ENCODE measurements at regions not wholly inside any gene's neighbourhood (a gene's known extent, or its start where the extent isn't known, plus 50 kb on each side); places are given as distances from the start of the nearest gene placed in this dataset.

GRCh38 chr2:19541884-19542283 is 183.5 kb upstream of the OSR1 start:
- DNase-seq, result no peak
- no peaks in the 10 kb centered on the region for H3K9me3 ChIP-seq (replicated peaks in 1 of 3)
- H3K27me3 ChIP-seq, result no peaks in the 10 kb centered on the region
- H3K27ac ChIP-seq, result no peak overlapping the region
- no peaks in the 10 kb centered on the region for H3K36me3 ChIP-seq (replicated peaks in 1 of 2)
- intact Hi-C loops (cut with DNase I), result no loop called here
- TF ChIP-seq CTCF (IDR thresholded peaks at IDR 0.05) (no peak), POLR2A (IDR thresholded peaks at IDR 0.05) (no peak)
- H3K4me3 ChIP-seq, result no peak overlapping the region
- 86 to 89% (median 88%) methylated on average over 4 of the region's 4 CpGs for WGBS, 4 donors
- H3K4me1 ChIP-seq (replicated peaks in 1 of 2), result no peaks in the 10 kb centered on the region

DNA sequence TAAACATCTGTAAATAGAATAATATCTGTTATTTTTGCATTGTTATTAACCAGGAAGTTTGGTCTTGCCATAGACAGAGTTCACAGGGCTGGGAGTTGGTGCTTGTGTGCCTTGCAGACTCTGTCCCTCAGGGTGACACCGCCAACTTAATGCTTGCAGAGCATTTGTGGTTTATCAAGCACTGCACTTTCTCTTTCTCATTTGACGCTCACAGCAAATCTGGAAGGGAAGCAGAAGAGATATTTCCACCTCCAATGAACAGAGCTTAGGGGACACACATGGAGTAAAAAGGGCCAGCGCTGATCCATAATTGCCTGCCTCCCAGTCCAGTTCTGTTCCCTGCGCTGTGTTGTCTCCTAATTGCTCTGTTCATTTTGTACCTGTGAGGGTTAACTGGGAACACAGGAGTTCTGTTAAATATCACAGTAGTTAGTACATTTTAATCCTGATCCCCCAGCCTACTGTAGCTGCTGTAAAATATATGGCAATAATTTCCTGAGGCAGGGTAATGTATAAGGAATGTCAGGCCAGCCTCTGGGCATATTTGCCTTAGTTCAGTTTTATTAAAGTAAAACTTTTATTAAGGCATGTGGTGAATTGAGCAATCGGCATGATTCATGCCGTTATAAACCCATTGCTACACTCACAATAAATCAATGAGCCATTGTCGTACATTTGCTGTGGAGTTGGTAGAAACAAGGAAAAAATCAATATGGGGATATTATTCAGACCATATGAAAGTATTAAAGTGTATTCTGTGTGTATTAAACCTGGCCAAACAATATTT is 182.5 kb upstream of the OSR1 start:
- Histone ChIP-seq H3K36me3 (replicated peaks in 1 of 2) (no peaks in the 10 kb centered on the region), H3K27ac (no peak overlapping the region), H3K27me3 (no peaks in the 10 kb centered on the region), H3K4me1 (replicated peaks in 1 of 2) (no peaks in the 10 kb centered on the region), H3K4me3 (no peak overlapping the region), H3K9me3 (replicated peaks in 1 of 3) (no peaks in the 10 kb centered on the region)
- peak in 3 of 7 donors; percentile 25 to 31 (median 26) for DNase-seq
- intact Hi-C loops (cut with DNase I), result no loop called here
- 74 to 76% (median 74%) methylated on average over 7 of the region's 7 CpGs for WGBS, 4 donors
- TF ChIP-seq POLR2A (IDR thresholded peaks at IDR 0.05) (no peak), CTCF (IDR thresholded peaks at IDR 0.05) (no peak)

DNA sequence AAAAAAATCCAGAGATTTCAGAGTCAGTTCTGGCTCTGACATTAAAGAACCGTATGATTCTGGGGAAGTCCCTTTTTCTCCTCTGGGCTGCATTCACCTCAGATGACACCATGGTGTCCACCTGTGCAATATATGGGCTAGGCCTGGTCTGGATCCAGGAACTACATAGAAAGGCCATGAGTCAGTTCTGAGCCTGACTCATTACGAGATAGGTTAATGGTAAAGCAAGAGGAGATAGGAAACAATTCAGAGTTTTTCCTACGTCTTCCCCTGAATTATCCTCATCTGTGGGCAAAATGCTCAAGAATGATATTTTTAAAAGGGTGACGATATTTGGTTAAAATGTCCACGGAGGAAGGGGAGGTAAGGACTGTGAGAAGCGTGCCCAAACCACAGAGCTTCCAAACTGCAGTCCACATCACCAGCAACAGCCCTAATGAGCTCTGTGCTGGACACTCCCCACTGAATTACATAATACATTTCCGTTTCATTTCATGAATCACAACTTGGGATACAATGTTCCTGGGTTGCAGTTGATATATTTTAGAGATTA is 180.1 kb upstream of the OSR1 start:
- peak in 5 of 7 donors; percentile 16 to 54 (median 27) for DNase-seq
- Histone ChIP-seq H3K27me3 (no peaks in the 10 kb centered on the region), H3K9me3 (replicated peaks in 1 of 3) (no peaks in the 10 kb centered on the region), H3K4me1 (replicated peaks in 1 of 2) (no peaks in the 10 kb centered on the region), H3K36me3 (replicated peaks in 1 of 2) (no peaks in the 10 kb centered on the region), H3K4me3 (no peak overlapping the region), H3K27ac (no peak overlapping the region)
- WGBS, 4 donors, result 59 to 70% (median 68%) methylated on average over 7 of the region's 7 CpGs
- TF ChIP-seq POLR2A (IDR thresholded peaks at IDR 0.05) (no peak), CTCF (IDR thresholded peaks at IDR 0.05) (no peak)
- intact Hi-C loops (cut with DNase I), result no loop called here

GRCh38 chr2:19536136-19536535 is 177.7 kb upstream of the OSR1 start:
- intact Hi-C loops (cut with DNase I), result no loop called here
- WGBS, 4 donors, result 44 to 75% (median 56%) methylated on average over 3 of the region's 3 CpGs
- H3K9me3 ChIP-seq (replicated peaks in 1 of 3), result no peaks in the 10 kb centered on the region

More at GRCh38 chr2:19536136-19536535, 177.7 kb upstream of the OSR1 start:
- no peak for DNase-seq
- Histone ChIP-seq H3K27ac (no peak overlapping the region), H3K27me3 (no peaks in the 10 kb centered on the region), H3K4me1 (replicated peaks in 1 of 2) (no peaks in the 10 kb centered on the region), H3K36me3 (replicated peaks in 1 of 2) (no peaks in the 10 kb centered on the region), H3K4me3 (no peak overlapping the region)
- TF ChIP-seq POLR2A (IDR thresholded peaks at IDR 0.05) (no peak), CTCF (IDR thresholded peaks at IDR 0.05) (no peak)

Data from adrenal gland (tissue), 9 donors.